Adrenal gland (tissue), 5 donors: ENCODE measurements at regions not wholly inside any gene's neighbourhood (a gene's known extent, or its start where the extent isn't known, plus 50 kb on each side); places are given as distances from the start of the nearest gene placed in this dataset.

Experiments
- POLR2A ChIP-seq, 2 donors: fragments of 450-650 bp; IDR thresholded peaks; one replicate each; pipeline ENCODE4 v1.6.1; 2017; ENCODE audit warnings: antibody characterized with exemption in 2 of 2, mild to moderate bottlenecking in 2 of 2, moderate library complexity in 1 of 2
- TF ChIP-seq, protein P1 (sequence below), 6 experiments: fragments of 450-650 bp in 4 of 6; fragments of 200-600 bp in 2 of 6; sonication (generic) in 1 of 6; IDR thresholded peaks; 1 replicate in 5 of 6; 2 replicates in 1 of 6; pipeline versions ENCODE4 v1.5.1 to v1.8.0; 2016 to 2021; ENCODE audit warnings: antibody characterized with exemption in 6 of 6, mild to moderate bottlenecking in 2 of 6, moderate library complexity in 1 of 6
- donor health status: DM: no; HTN: no; CAD: no.

DNA sequence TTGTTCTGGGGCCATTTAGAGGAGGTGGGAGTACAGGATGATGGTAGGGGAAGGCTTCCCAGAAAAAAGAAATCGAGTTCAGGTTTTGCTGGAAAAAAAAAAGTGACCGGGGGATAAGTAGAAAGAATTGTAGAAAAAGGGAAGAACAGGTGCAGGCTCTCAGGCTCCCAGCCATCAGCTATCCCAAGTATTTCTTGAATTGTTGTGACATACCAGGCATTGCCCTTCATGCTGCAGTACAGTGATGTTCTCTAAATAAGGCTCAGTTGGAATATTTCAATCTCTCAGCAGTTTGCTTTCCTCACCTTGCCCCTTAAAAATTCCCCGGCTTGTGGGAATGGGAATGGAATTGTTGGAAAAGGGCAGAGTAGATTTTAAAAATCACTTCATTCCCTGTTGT is 82.5 kb upstream of the RGMA start:
- TF ChIP-seq POLR2A (IDR thresholded peaks at IDR 0.05) = no peak
- TF ChIP-seq, protein P1, sequence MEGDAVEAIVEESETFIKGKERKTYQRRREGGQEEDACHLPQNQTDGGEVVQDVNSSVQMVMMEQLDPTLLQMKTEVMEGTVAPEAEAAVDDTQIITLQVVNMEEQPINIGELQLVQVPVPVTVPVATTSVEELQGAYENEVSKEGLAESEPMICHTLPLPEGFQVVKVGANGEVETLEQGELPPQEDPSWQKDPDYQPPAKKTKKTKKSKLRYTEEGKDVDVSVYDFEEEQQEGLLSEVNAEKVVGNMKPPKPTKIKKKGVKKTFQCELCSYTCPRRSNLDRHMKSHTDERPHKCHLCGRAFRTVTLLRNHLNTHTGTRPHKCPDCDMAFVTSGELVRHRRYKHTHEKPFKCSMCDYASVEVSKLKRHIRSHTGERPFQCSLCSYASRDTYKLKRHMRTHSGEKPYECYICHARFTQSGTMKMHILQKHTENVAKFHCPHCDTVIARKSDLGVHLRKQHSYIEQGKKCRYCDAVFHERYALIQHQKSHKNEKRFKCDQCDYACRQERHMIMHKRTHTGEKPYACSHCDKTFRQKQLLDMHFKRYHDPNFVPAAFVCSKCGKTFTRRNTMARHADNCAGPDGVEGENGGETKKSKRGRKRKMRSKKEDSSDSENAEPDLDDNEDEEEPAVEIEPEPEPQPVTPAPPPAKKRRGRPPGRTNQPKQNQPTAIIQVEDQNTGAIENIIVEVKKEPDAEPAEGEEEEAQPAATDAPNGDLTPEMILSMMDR (IDR thresholded peaks at IDR 0.05) = no peak
